Ovary (tissue), 7 donors: ENCODE measurements at regions not wholly inside any gene's neighbourhood (a gene's known extent, or its start where the extent isn't known, plus 50 kb on each side); places are given as distances from the start of the nearest gene placed in this dataset.

ENCODE experiments used
- DNase-seq, 5 donors: peaks; one replicate each; pipeline ENCODE4 v3.0.0-alpha.2; 2019 to 2020
- H3K27ac ChIP-seq, 2 donors: fragments of 200-600 bp; one replicate each; pipeline versions ENCODE4 v1.5.1 to v1.8.0; 2019 to 2022
- H3K27me3 ChIP-seq: fragments of 200-600 bp; one replicate; pipeline ENCODE4 v1.8.0; 2022
- H3K36me3 ChIP-seq: fragments of 200-600 bp; sonication (generic); one replicate; pipeline ENCODE4 v1.5.1; 2019
- H3K4me1 ChIP-seq: one replicate; pipeline ENCODE4 v1.8.1; 2013; ENCODE audit warnings: mild to moderate bottlenecking, moderate library complexity; ENCODE audit not compliant: insufficient read depth
- H3K4me3 ChIP-seq: fragments of 200-600 bp; sonication (generic); one replicate; pipeline ENCODE4 v1.5.1; 2017
- H3K9me3 ChIP-seq, 2 donors: fragments of 200-600 bp in 1 of 2; sonication (generic) in 1 of 2; one replicate each; pipeline versions ENCODE4 v1.5.1 to v1.8.1; 2013 to 2019; ENCODE audit warnings: mild to moderate bottlenecking in 1 of 2, moderate library complexity in 1 of 2
- EP300 ChIP-seq: sonication (generic); formaldehyde crosslinking; IDR thresholded peaks from one replicate; pipeline ENCODE4 v1.6.1; 2017; ENCODE audit warnings: antibody characterized with exemption
- POLR2A ChIP-seq: fragments of 450-650 bp; IDR thresholded peaks from one replicate; pipeline ENCODE4 v1.6.1; 2017; ENCODE audit warnings: antibody characterized with exemption, mild to moderate bottlenecking, moderate library complexity
- WGBS, 3 donors: extraction: QIAGEN DNeasy Blood & Tissue Kit in 1 of 3; methylation state at CpG; one replicate each; pipeline versions ENCODE4 v1.1.5 to v1.1.7; 2013 to 2017; 5-methylcytosine and 5-hydroxymethylcytosine counted together
- intact Hi-C, 4 donors: fragments of 100-400 bp; cut with DNase I; formaldehyde crosslinking; loops; one replicate each; pipeline versions ENCODE4 v1.11.0 to v1.15.1; 2022 to 2023
- TF ChIP-seq, protein P1 (sequence below), 3 donors: fragments of 450-650 bp in 2 of 3; fragments of 200-600 bp in 1 of 3; IDR thresholded peaks; one replicate each; pipeline versions ENCODE4 v1.5.1 to v1.8.0; 2016 to 2022; ENCODE audit warnings: antibody characterized with exemption in 3 of 3, mild to moderate bottlenecking in 1 of 3
- donor health status: DM: no; HTN: no; CAD: no; lungs with moderate emphysema.
- donor health status: DM: no; HTN: no; CAD: no.
- donor health status: Bipolar disorder and iron deficiency.
- donor health status: DM: no; HTN: no; CAD: no.
- donor health status: DM: yes; HTN: yes; CAD: no.

DNA sequence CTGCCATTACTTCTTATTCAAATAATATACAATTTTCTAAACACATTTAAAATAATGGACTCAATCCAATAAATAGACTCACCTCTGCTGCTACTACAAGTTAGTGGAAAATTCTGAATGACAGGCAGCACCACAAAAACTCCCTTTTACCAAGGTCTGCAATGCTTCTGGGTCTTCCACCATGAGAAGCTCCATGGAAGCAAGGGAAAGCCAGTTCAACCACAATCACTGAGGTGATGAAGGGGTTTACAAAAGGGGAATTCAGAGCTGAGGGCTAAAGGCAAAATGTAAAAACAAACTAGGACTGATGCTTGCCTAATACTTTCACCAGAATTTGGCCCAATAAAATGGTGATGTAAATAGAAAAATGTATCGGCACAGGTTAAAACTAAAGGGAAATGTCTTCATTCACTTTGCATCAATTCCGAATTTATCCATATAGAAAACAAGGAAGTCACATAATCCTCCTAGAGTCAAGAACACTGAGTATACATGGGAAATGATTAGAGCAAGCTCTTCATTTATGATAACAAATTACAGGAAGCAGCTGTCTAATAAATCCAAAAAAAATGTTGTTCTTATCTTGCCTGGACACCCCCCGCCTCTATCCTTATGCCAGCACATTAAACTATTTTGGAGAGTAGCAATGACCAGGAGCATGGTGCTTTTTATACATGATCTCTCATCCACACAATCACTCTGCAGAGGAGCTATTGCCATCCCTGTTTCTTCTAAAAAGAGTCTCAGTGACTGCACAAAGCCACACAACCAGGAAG lies 66.3 kb upstream of the NFIB start:
- Histone ChIP-seq H3K4me1 (no peaks in the 10 kb centered on the region), H3K36me3 (no peaks in the 10 kb centered on the region), H3K27ac (no peak overlapping the region), H3K9me3 (no peaks in the 10 kb centered on the region), H3K4me3 (no peak overlapping the region), H3K27me3 (no peaks in the 10 kb centered on the region)
- intact Hi-C loops: no loop called here
- DNase-seq: no peak
- WGBS, 3 donors: 79 to 83% (median 81%) methylated on average over 3 of the region's 3 CpGs
- no peak for TF ChIP-seq EP300
- no peak for TF ChIP-seq POLR2A
- TF ChIP-seq, protein P1, sequence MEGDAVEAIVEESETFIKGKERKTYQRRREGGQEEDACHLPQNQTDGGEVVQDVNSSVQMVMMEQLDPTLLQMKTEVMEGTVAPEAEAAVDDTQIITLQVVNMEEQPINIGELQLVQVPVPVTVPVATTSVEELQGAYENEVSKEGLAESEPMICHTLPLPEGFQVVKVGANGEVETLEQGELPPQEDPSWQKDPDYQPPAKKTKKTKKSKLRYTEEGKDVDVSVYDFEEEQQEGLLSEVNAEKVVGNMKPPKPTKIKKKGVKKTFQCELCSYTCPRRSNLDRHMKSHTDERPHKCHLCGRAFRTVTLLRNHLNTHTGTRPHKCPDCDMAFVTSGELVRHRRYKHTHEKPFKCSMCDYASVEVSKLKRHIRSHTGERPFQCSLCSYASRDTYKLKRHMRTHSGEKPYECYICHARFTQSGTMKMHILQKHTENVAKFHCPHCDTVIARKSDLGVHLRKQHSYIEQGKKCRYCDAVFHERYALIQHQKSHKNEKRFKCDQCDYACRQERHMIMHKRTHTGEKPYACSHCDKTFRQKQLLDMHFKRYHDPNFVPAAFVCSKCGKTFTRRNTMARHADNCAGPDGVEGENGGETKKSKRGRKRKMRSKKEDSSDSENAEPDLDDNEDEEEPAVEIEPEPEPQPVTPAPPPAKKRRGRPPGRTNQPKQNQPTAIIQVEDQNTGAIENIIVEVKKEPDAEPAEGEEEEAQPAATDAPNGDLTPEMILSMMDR (IDR thresholded peaks at IDR 0.05): no peak

DNA sequence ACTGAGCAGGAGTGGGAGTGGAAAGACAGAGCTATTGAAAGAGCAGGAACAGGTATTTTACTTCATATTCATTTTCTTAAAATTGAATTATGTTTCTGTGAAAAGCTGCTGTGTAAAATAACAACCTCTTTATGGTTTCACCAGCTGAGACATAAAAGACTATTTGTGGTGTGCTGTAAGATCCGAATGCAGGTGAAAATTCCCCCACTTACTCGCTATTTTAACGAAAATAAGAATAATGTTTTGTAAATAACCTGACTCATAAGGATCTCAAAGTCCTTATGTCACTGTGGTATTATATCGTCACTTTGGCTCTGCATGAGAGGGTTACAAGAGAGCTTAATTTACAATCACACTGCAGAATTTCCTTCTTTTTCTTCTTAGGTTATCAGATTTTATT lies 65.3 kb upstream of the NFIB start:
- TF ChIP-seq, protein P1 (IDR thresholded peaks at IDR 0.05): no peak
- no peak for TF ChIP-seq EP300
- TF ChIP-seq POLR2A: no peak
- H3K36me3 ChIP-seq: no peaks in the 10 kb centered on the region
- no peaks in the 10 kb centered on the region for H3K27me3 ChIP-seq
- intact Hi-C loops: no loop called here
- 71 to 83% (median 72%) methylated on average over 4 of the region's 4 CpGs for WGBS, 3 donors
- H3K27ac ChIP-seq: no peak overlapping the region
- H3K9me3 ChIP-seq: no peaks in the 10 kb centered on the region
- H3K4me3 ChIP-seq: no peak overlapping the region
- DNase-seq: no peak
- no peaks in the 10 kb centered on the region for H3K4me1 ChIP-seq

DNA sequence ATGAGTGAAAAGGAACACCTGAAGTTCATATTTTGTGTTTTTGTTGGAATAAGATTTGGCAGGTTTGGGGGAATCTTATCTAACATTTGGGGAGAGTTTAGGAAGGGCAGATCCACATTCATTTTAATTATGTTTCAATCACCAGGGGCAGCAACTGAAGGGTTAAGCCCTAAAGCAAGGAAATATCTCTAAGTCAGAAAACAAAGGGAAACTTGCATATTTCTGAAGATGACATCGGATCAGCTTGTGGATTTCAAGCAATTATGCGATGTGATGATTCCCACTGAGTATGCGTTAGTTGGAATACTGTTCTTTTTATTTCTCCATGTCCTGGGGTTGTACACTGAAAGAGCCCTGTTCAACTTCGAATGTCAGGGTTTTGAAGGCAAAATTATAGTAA lies 59.8 kb upstream of the NFIB start:
- H3K4me3 ChIP-seq: no peak overlapping the region
- WGBS, 3 donors: 25 to 27% (median 26%) methylated on average over 4 of the region's 4 CpGs
- no peaks in the 10 kb centered on the region for H3K9me3 ChIP-seq
- H3K27me3 ChIP-seq: no peaks in the 10 kb centered on the region
- no peak for TF ChIP-seq POLR2A
- no peak for TF ChIP-seq EP300
- TF ChIP-seq, protein P1 (IDR thresholded peaks at IDR 0.05): no peak
- peaks cover 2% of the 10 kb centered on the region for H3K4me1 ChIP-seq
- no peaks in the 10 kb centered on the region for H3K36me3 ChIP-seq
- intact Hi-C loops: no loop called here
- DNase-seq: no peak
- H3K27ac ChIP-seq: no peak overlapping the region

DNA sequence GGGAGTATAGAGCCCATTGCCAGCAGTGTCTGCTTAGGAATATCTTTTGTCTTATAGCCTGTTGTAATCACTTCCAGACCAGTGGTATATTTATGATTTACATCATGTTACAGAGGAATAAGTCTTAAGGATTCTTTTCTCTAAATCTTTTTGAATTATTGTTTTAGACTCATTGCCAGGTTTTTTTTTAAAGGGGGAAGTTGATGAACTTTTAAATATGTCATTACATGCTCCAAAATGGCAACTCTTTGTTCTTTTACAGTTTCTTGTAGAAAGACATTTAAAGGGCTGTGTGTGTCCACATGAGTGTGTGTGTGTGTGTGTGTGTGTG lies 59.4 kb upstream of the NFIB start:
- H3K4me3 ChIP-seq: no peak overlapping the region
- H3K9me3 ChIP-seq: no peaks in the 10 kb centered on the region
- DNase-seq: no peak
- intact Hi-C loops: no loop called here
- no peaks in the 10 kb centered on the region for H3K36me3 ChIP-seq
- H3K27me3 ChIP-seq: no peaks in the 10 kb centered on the region
- TF ChIP-seq, protein P1 (IDR thresholded peaks at IDR 0.05): no peak
- TF ChIP-seq EP300: no peak
- no peak for TF ChIP-seq POLR2A
- H3K4me1 ChIP-seq: peaks cover 2% of the 10 kb centered on the region
- no peak overlapping the region for H3K27ac ChIP-seq
